Kidney epithelial cell (primary cell): ENCODE measurements at regions not wholly inside any gene's neighbourhood (a gene's known extent, or its start where the extent isn't known, plus 50 kb on each side); places are given as distances from the start of the nearest gene placed in this dataset.

Source experiments
- DNase-seq: peaks from one replicate; pipeline ENCODE4 v3.0.0-alpha.2; 2010; ENCODE audit warnings: low read depth
- H3K27me3 ChIP-seq: 2 replicates; pipeline ENCODE4 v1.6.0; 2011; ENCODE audit warnings: low read length; ENCODE audit not compliant: control insufficient read depth, insufficient read depth
- H3K36me3 ChIP-seq: 2 replicates; pipeline ENCODE4 v1.5.1; 2011; ENCODE audit warnings: low read length; ENCODE audit not compliant: control insufficient read depth, insufficient read depth
- H3K4me3 ChIP-seq: 2 replicates; pipeline ENCODE4 v1.5.1; 2011; ENCODE audit warnings: low read depth, mild to moderate bottlenecking, control low read depth, low read length
- TF ChIP-seq, protein P1 (sequence below): IDR thresholded peaks from 2 replicates; pipeline ENCODE4 v1.5.1; 2011; ENCODE audit warnings: mild to moderate bottlenecking, moderate library complexity, low read length, control low read depth, inconsistent platforms; ENCODE audit not compliant: insufficient read depth, poor library complexity, severe bottlenecking

- DNase-seq, result no peak
- TF ChIP-seq, protein P1, sequence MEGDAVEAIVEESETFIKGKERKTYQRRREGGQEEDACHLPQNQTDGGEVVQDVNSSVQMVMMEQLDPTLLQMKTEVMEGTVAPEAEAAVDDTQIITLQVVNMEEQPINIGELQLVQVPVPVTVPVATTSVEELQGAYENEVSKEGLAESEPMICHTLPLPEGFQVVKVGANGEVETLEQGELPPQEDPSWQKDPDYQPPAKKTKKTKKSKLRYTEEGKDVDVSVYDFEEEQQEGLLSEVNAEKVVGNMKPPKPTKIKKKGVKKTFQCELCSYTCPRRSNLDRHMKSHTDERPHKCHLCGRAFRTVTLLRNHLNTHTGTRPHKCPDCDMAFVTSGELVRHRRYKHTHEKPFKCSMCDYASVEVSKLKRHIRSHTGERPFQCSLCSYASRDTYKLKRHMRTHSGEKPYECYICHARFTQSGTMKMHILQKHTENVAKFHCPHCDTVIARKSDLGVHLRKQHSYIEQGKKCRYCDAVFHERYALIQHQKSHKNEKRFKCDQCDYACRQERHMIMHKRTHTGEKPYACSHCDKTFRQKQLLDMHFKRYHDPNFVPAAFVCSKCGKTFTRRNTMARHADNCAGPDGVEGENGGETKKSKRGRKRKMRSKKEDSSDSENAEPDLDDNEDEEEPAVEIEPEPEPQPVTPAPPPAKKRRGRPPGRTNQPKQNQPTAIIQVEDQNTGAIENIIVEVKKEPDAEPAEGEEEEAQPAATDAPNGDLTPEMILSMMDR, result no peak
- Histone ChIP-seq H3K36me3 (no peaks in the 10 kb centered on the region), H3K27me3 (peaks cover 17% of the 10 kb centered on the region), H3K4me3 (no peak overlapping the region)
Measured at GRCh38 chr22:19610518-19611253, 86.5 kb upstream of the CLDN5 start.

DNA sequence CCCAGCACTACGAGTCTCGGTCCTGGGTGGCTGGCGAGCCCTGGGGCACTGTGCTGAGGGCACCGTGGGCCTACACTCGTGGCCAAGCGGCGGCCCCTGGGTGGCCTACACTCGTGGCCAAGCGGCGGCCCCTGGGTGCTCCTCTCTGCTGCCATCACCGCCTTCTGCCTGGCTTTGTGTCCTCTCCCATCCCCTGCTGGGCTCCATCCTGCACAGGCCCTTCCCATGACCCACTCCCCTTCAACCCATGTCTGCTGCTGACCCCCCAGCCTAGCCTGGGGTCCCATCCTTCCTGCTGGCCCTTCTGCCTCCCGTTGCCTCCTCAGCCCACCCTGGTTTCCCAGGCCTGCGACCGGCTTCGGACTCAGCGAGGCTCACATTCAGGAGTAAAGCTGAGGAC is 87.4 kb upstream of the CLDN5 start:
- no peak for DNase-seq
- no peaks in the 10 kb centered on the region for H3K36me3 ChIP-seq
- H3K4me3 ChIP-seq, result no peak overlapping the region
- peaks cover 17% of the 10 kb centered on the region for H3K27me3 ChIP-seq
- TF ChIP-seq, protein P1, result no peak

GRCh38 chr22:19612866-19613572 is 88.8 kb upstream of the CLDN5 start:
- H3K27me3 ChIP-seq, result peaks cover 19% of the 10 kb centered on the region
- no peak overlapping the region for H3K4me3 ChIP-seq
- TF ChIP-seq, protein P1, result no peak
- H3K36me3 ChIP-seq, result no peaks in the 10 kb centered on the region
- DNase-seq, result no peak

GRCh38 chr22:19614536-19614863 is 90.3 kb upstream of the CLDN5 start:
- H3K36me3 ChIP-seq, result no peaks in the 10 kb centered on the region
- peaks cover 22% of the 10 kb centered on the region for H3K27me3 ChIP-seq
- TF ChIP-seq, protein P1, result no peak
- no peak overlapping the region for H3K4me3 ChIP-seq
- no peak for DNase-seq

- DNase-seq, result no peak
- no peaks in the 10 kb centered on the region for H3K36me3 ChIP-seq
- no peak overlapping the region for H3K4me3 ChIP-seq
- TF ChIP-seq, protein P1, result no peak
- peaks cover 22% of the 10 kb centered on the region for H3K27me3 ChIP-seq
Measured at GRCh38 chr22:19615001-19615461, 90.8 kb upstream of the CLDN5 start.
